Esophagus (tissue), 2 donors: ENCODE measurements at regions not wholly inside any gene's neighbourhood (a gene's known extent, or its start where the extent isn't known, plus 50 kb on each side); places are given as distances from the start of the nearest gene placed in this dataset.

Source experiments
- H3K27ac ChIP-seq, 2 donors: one replicate each; pipeline ENCODE4 v1.5.1; 2013; ENCODE audit warnings: low read depth in 2 of 2, mild to moderate bottlenecking in 2 of 2, inconsistent platforms in 1 of 2, low read length in 1 of 2, moderate library complexity in 1 of 2
- H3K27me3 ChIP-seq, 2 donors: one replicate each; pipeline ENCODE4 v1.6.1; 2013; ENCODE audit warnings: low read length in 2 of 2, control low read depth in 1 of 2, mild to moderate bottlenecking in 1 of 2; ENCODE audit not compliant: insufficient read depth in 2 of 2, control insufficient read depth in 1 of 2
- H3K36me3 ChIP-seq, 2 donors: one replicate each; pipeline ENCODE4 v1.6.1; 2013; ENCODE audit warnings: low read length in 1 of 2; ENCODE audit not compliant: control insufficient read depth in 2 of 2, insufficient read depth in 2 of 2
- H3K4me1 ChIP-seq, 2 donors: one replicate each; pipeline ENCODE4 v1.6.1; 2013; ENCODE audit warnings: low read length in 1 of 2; ENCODE audit not compliant: control insufficient read depth in 2 of 2, insufficient read depth in 2 of 2
- H3K4me3 ChIP-seq, 2 donors: one replicate each; pipeline ENCODE4 v1.5.1; 2013; ENCODE audit warnings: low read length in 2 of 2, mild to moderate bottlenecking in 2 of 2, low read depth in 1 of 2, moderate library complexity in 1 of 2
- H3K9me3 ChIP-seq, 2 donors: one replicate each; pipeline ENCODE4 v1.6.1; 2013; ENCODE audit warnings: mild to moderate bottlenecking in 2 of 2, low read depth in 1 of 2, low read length in 1 of 2, moderate library complexity in 1 of 2; ENCODE audit not compliant: control insufficient read depth in 2 of 2, insufficient read depth in 1 of 2
- WGBS, 2 donors: extraction: QIAGEN DNeasy Blood & Tissue Kit; methylation state at CpG; one replicate each; pipeline ENCODE4 v1.1.7; 2013; 5-methylcytosine and 5-hydroxymethylcytosine counted together
- donor health status: healthy with polysubstance abuse.
- donor health status: Bipolar disorder and iron deficiency.

GRCh38 chr4:12146339-12146738 is 717.6 kb upstream of the HS3ST1 start:
- no peaks in the 10 kb centered on the region for H3K9me3 ChIP-seq
- H3K27me3 ChIP-seq: no peaks in the 10 kb centered on the region
- no peak overlapping the region for H3K4me3 ChIP-seq
- no peak overlapping the region for H3K27ac ChIP-seq
- H3K36me3 ChIP-seq: no peaks in the 10 kb centered on the region
- H3K4me1 ChIP-seq: no peaks in the 10 kb centered on the region

DNA sequence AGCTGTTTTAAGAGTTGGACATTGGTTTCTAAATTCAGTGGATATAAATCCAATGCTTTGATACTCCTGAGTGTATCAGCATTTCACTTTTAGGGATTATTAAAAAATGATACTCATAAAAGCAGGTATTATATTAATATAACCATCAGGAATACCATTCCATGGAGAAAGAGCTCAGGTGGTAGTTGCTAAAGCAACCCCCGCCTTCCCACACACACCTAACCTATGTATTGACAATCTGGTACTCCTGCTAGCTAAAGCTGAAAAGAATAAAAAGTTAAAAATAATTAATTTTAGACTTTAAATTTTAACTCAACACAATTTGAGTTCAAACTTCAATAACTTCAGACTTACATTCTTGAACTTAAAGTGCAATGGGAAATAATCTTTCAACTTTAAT is 717.1 kb upstream of the HS3ST1 start:
- H3K4me1 ChIP-seq: no peaks in the 10 kb centered on the region
- no peaks in the 10 kb centered on the region for H3K36me3 ChIP-seq
- H3K27me3 ChIP-seq: no peaks in the 10 kb centered on the region
- WGBS, 2 donors: 75 to 83% methylated on average over 1 of the region's 1 CpG
- H3K27ac ChIP-seq: no peak overlapping the region
- no peaks in the 10 kb centered on the region for H3K9me3 ChIP-seq
- H3K4me3 ChIP-seq: no peak overlapping the region

- Histone ChIP-seq H3K27ac (no peak overlapping the region), H3K27me3 (no peaks in the 10 kb centered on the region), H3K4me3 (no peak overlapping the region), H3K9me3 (no peaks in the 10 kb centered on the region), H3K4me1 (no peaks in the 10 kb centered on the region), H3K36me3 (no peaks in the 10 kb centered on the region)
- 74 to 80% methylated on average over 2 of the region's 2 CpGs for WGBS, 2 donors
These were observed 716.4 kb upstream of the HS3ST1 start for GRCh38 chr4:12145106-12145505.

DNA sequence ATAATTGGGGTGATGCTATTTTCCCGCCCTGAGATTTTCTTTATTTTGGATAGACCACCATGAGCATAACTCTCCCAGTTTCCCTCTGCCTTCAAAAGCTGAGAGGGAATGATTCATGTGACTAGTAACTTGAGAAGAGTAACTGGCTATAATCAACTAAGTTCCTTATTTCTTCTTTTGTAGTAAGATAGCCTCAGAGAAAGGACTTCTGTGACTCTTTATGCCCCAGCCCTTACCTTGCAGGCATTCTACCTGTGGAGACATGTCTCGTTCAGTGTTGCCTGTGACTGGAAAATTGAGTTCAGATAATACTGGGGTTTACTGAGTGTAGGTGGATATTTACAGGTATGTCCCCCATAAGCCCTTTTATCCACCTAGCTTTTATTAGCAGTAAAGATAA is 715.4 kb upstream of the HS3ST1 start:
- WGBS, 2 donors: 62 to 64% methylated on average over 2 of the region's 2 CpGs
- Histone ChIP-seq H3K36me3 (no peaks in the 10 kb centered on the region), H3K4me3 (no peak overlapping the region), H3K4me1 (no peaks in the 10 kb centered on the region), H3K27me3 (no peaks in the 10 kb centered on the region), H3K27ac (no peak overlapping the region), H3K9me3 (no peaks in the 10 kb centered on the region)

DNA sequence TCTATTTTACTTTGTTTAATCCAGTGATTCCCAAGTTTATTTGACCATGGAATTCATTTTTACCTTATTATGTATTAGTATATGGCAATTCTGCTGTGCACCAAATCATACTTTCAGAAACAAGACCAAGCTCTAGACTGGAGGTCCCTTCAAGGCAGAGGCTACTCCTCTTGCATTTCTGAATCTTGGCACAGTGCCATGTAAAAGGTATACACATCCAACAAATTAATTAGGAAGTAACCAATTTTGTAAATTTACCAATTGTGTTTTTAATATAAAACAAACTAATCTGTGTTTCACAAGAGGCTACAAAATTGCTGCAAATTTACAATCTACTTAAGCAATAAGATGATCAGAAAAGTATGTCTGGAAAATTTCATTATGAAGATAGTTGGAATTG is 712.2 kb upstream of the HS3ST1 start:
- H3K36me3 ChIP-seq: no peaks in the 10 kb centered on the region
- no peak overlapping the region for H3K4me3 ChIP-seq
- no peak overlapping the region for H3K27ac ChIP-seq
- no peaks in the 10 kb centered on the region for H3K9me3 ChIP-seq
- H3K4me1 ChIP-seq: no peaks in the 10 kb centered on the region
- no peaks in the 10 kb centered on the region for H3K27me3 ChIP-seq

- no peaks in the 10 kb centered on the region for H3K4me1 ChIP-seq
- WGBS, 2 donors: 59 to 62% methylated on average over 3 of the region's 3 CpGs
- H3K27me3 ChIP-seq: no peaks in the 10 kb centered on the region
- no peak overlapping the region for H3K27ac ChIP-seq
- H3K4me3 ChIP-seq: no peak overlapping the region
- no peaks in the 10 kb centered on the region for H3K9me3 ChIP-seq
- no peaks in the 10 kb centered on the region for H3K36me3 ChIP-seq
These were observed 710.6 kb upstream of the HS3ST1 start for GRCh38 chr4:12139296-12139695.

- Histone ChIP-seq H3K4me3 (no peak overlapping the region), H3K9me3 (no peaks in the 10 kb centered on the region), H3K4me1 (no peaks in the 10 kb centered on the region), H3K27ac (no peak overlapping the region), H3K36me3 (no peaks in the 10 kb centered on the region), H3K27me3 (no peaks in the 10 kb centered on the region)
- WGBS, 2 donors: 60 to 64% methylated on average over 1 of the region's 1 CpG
These were observed 709.8 kb upstream of the HS3ST1 start for GRCh38 chr4:12138488-12138887.

DNA sequence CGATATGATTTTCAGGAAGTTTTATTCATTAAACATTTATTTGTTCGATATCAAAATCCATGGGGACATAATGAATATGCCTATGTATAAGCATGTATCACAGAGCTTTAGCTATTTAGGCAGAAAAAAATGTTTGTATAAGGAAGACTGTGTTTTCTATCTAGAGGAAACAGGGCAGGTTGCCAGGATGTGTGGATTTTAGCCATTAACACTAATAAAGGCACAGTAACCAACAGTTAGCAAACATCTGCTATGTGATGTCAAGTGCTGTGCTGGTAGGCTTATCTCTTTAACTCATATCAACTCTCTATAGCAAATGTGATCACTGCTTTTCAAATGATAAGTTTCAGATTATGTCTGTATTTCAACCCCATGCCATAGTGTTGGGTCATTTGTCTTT is 708.9 kb upstream of the HS3ST1 start:
- H3K36me3 ChIP-seq: no peaks in the 10 kb centered on the region
- WGBS, 2 donors: 26 to 41% methylated on average over 2 of the region's 2 CpGs
- no peaks in the 10 kb centered on the region for H3K9me3 ChIP-seq
- no peak overlapping the region for H3K4me3 ChIP-seq
- H3K27ac ChIP-seq: no peak overlapping the region
- H3K4me1 ChIP-seq: no peaks in the 10 kb centered on the region
- no peaks in the 10 kb centered on the region for H3K27me3 ChIP-seq

DNA sequence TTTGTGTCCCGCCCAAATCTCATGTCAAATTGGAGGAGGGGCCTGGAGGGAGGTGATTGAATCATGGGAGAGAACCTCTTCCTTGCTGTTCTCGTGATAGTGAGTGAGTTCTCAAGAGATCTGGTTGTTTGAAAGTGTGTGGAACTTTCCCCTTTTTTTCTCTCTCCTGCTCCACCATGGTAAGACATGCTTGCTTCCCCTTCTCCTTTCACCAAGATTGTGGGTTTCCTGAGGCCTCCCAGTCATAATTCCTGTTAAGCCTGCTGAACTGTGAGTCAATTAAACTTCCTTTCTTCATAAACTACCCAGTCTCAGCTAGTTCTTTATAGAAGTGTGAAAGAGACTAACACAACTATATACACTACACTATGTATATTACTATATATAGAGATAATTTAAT is 697.8 kb upstream of the HS3ST1 start:
- Histone ChIP-seq H3K4me3 (no peak overlapping the region), H3K36me3 (no peaks in the 10 kb centered on the region), H3K9me3 (peaks cover 0 to 3% of the 10 kb centered on the region in 2 donors), H3K27me3 (no peaks in the 10 kb centered on the region), H3K27ac (no peak overlapping the region), H3K4me1 (no peaks in the 10 kb centered on the region)
- WGBS, 2 donors: 52 to 68% methylated on average over 2 of the region's 2 CpGs

- Histone ChIP-seq H3K36me3 (no peaks in the 10 kb centered on the region), H3K9me3 (no peaks in the 10 kb centered on the region), H3K4me3 (no peak overlapping the region), H3K27ac (no peak overlapping the region), H3K4me1 (no peaks in the 10 kb centered on the region), H3K27me3 (no peaks in the 10 kb centered on the region)
- 77 to 80% methylated on average over 1 of the region's 1 CpG for WGBS, 2 donors
These were observed 695.4 kb upstream of the HS3ST1 start for GRCh38 chr4:12124138-12124537.
